Endodermal cell (in vitro differentiated cells): ENCODE measurements at regions not wholly inside any gene's neighbourhood (a gene's known extent, or its start where the extent isn't known, plus 50 kb on each side); places are given as distances from the start of the nearest gene placed in this dataset.

Source experiments
- DNase-seq: peaks from one replicate; pipeline ENCODE4 v3.0.0-alpha.2; 2017
- H3K27ac ChIP-seq: 2 replicates; pipeline ENCODE4 v1.5.1; 2013; ENCODE audit warnings: mild to moderate bottlenecking, low read depth, low read length, moderate library complexity
- H3K27me3 ChIP-seq: 2 replicates; pipeline ENCODE4 v1.6.1; 2013; ENCODE audit warnings: mild to moderate bottlenecking, low read length, moderate library complexity; ENCODE audit not compliant: insufficient read depth, control insufficient read depth, poor library complexity, severe bottlenecking
- H3K36me3 ChIP-seq: 2 replicates; pipeline ENCODE4 v1.7.0; 2013; ENCODE audit warnings: mild to moderate bottlenecking, low read length, moderate library complexity; ENCODE audit not compliant: control insufficient read depth, insufficient read depth
- H3K4me1 ChIP-seq: one replicate; pipeline ENCODE4 v1.7.0; 2013; ENCODE audit warnings: low read length; ENCODE audit not compliant: control insufficient read depth, insufficient read depth
- H3K4me3 ChIP-seq: 2 replicates; pipeline ENCODE4 v1.5.1; 2013; ENCODE audit warnings: mild to moderate bottlenecking, low read length, moderate library complexity
- H3K9ac ChIP-seq: 2 replicates; pipeline ENCODE4 v1.6.1; 2013; ENCODE audit warnings: mild to moderate bottlenecking, low read length, moderate library complexity; ENCODE audit not compliant: poor library complexity, severe bottlenecking; ENCODE audit errors: extremely low read depth
- H3K9me3 ChIP-seq: 2 replicates; pipeline ENCODE4 v1.6.1; 2013; ENCODE audit warnings: mild to moderate bottlenecking, low read length, moderate library complexity; ENCODE audit not compliant: control insufficient read depth
- H3K27ac Mint-ChIP-seq: 2 replicates; pipeline ENCODE4 v1.8.0; 2020; ENCODE audit warnings: mixed read lengths
- H3K27me3 Mint-ChIP-seq: 2 replicates; pipeline ENCODE4 v1.8.0; 2021; ENCODE audit warnings: mild to moderate bottlenecking, mixed read lengths; ENCODE audit not compliant: insufficient read depth
- H3K36me3 Mint-ChIP-seq: 2 replicates; pipeline ENCODE4 v1.8.0; 2020; ENCODE audit warnings: low read depth, mixed read lengths
- H3K4me1 Mint-ChIP-seq: 2 replicates; pipeline ENCODE4 v1.8.0; 2020; ENCODE audit warnings: mixed read lengths
- H3K4me3 Mint-ChIP-seq: 2 replicates; pipeline ENCODE4 v1.8.0; 2020; ENCODE audit warnings: mild to moderate bottlenecking, moderate library complexity, mixed read lengths
- H3K9me3 Mint-ChIP-seq: 2 replicates; pipeline ENCODE4 v1.8.0; 2020; ENCODE audit warnings: mild to moderate bottlenecking, mixed read lengths
- CTCF ChIP-seq: fragments of 200-600 bp; sonication (generic); conservative IDR thresholded peaks from 2 replicates; pipeline ENCODE4 v1.5.0; 2021; ENCODE audit warnings: antibody characterized with exemption, mild to moderate bottlenecking
- WGBS, 2 experiments: methylation state at CpG; one replicate each; pipeline versions ENCODE4 v1.1.5 to v1.1.7; 2013; ENCODE audit warnings: missing lambda C conversion rate in 2 of 2, mixed read lengths in 1 of 2; ENCODE audit not compliant: insufficient coverage in 1 of 2, insufficient read length in 1 of 2; 5-methylcytosine and 5-hydroxymethylcytosine counted together

- 85 to 100% methylated on average over 2 to 3 of the region's 3 CpGs for WGBS, 2 experiments
- H3K36me3 Mint-ChIP-seq, result no peaks in the 10 kb centered on the region
- Histone ChIP-seq H3K9ac (no peak overlapping the region), H3K9me3 (no peaks in the 10 kb centered on the region), H3K36me3 (no peaks in the 10 kb centered on the region), H3K27me3 (no peaks in the 10 kb centered on the region), H3K27ac (no peak overlapping the region), H3K4me1 (no peaks in the 10 kb centered on the region), H3K4me3 (no peak overlapping the region)
- peak; percentile 69 for TF ChIP-seq CTCF
- peak overlapping the region; percentile 39 for H3K27ac Mint-ChIP-seq
- peak; percentile 66 for DNase-seq
- peaks cover 33% of the 10 kb centered on the region for H3K4me1 Mint-ChIP-seq
- H3K27me3 Mint-ChIP-seq, result peaks cover 4% of the 10 kb centered on the region
- no peaks in the 10 kb centered on the region for H3K9me3 Mint-ChIP-seq
- H3K4me3 Mint-ChIP-seq, result no peak overlapping the region
Measured at GRCh38 chr4:100311181-100311580, 120.9 kb upstream of the DDIT4L start.

GRCh38 chr4:100306018-100306417 lies 115.8 kb upstream of the DDIT4L start:
- Histone ChIP-seq H3K27me3 (no peaks in the 10 kb centered on the region), H3K4me3 (no peak overlapping the region), H3K4me1 (no peaks in the 10 kb centered on the region), H3K9me3 (no peaks in the 10 kb centered on the region), H3K27ac (no peak overlapping the region), H3K9ac (no peak overlapping the region), H3K36me3 (no peaks in the 10 kb centered on the region)
- H3K27ac Mint-ChIP-seq, result no peak overlapping the region
- H3K36me3 Mint-ChIP-seq, result no peaks in the 10 kb centered on the region
- no peak for DNase-seq
- peaks cover 5% of the 10 kb centered on the region for H3K27me3 Mint-ChIP-seq
- no peak overlapping the region for H3K4me3 Mint-ChIP-seq
- no peak for TF ChIP-seq CTCF
- H3K9me3 Mint-ChIP-seq, result no peaks in the 10 kb centered on the region
- peaks cover 17% of the 10 kb centered on the region for H3K4me1 Mint-ChIP-seq

- Histone ChIP-seq H3K27me3 (no peaks in the 10 kb centered on the region), H3K9ac (no peak overlapping the region), H3K9me3 (no peaks in the 10 kb centered on the region), H3K4me1 (no peaks in the 10 kb centered on the region), H3K27ac (no peak overlapping the region), H3K4me3 (no peak overlapping the region), H3K36me3 (no peaks in the 10 kb centered on the region)
- DNase-seq, result no peak
- WGBS, 2 experiments, result 91 to 94% methylated on average over 6 to 9 of the region's 9 CpGs
- Mint-ChIP-seq H3K4me3 (no peak overlapping the region), H3K27ac (no peak overlapping the region), H3K4me1 (no peaks in the 10 kb centered on the region), H3K9me3 (no peaks in the 10 kb centered on the region), H3K27me3 (peaks cover 10% of the 10 kb centered on the region), H3K36me3 (no peaks in the 10 kb centered on the region)
- TF ChIP-seq CTCF, result no peak
Measured at GRCh38 chr4:100302061-100303026, 112.1 kb upstream of the DDIT4L start.
